HG03175 (cell line): ENCODE measurements at regions not wholly inside any gene's neighbourhood (a gene's known extent, or its start where the extent isn't known, plus 50 kb on each side); places are given as distances from the start of the nearest gene placed in this dataset.

Experiments
- ATAC-seq: cut with Tn5 transposase; IDR thresholded peaks from one replicate; pipeline ENCODE4 v1.9.1; 2021; ENCODE audit warnings: mild to moderate bottlenecking, moderate library complexity; ENCODE audit not compliant: unreplicated experiment

GRCh38 chr13:99027661-99028425, 50.0 kb upstream of the DOCK9 start:
- ATAC-seq = no peak

GRCh38 chr13:99028890-99029289, 51.0 kb upstream of the DOCK9 start:
- no peak for ATAC-seq

GRCh38 chr13:99029576-99029975, 51.7 kb upstream of the DOCK9 start:
- ATAC-seq = no peak

GRCh38 chr13:99030326-99030725, 52.5 kb upstream of the DOCK9 start:
- ATAC-seq = no peak

- ATAC-seq = no peak
Observed at GRCh38 chr13:99031832-99032231, 54.0 kb upstream of the DOCK9 start.

- no peak for ATAC-seq
Observed at GRCh38 chr13:99033814-99034213, 56.0 kb upstream of the DOCK9 start.

- ATAC-seq = no peak
Observed at GRCh38 chr13:99034333-99035085, 56.6 kb upstream of the DOCK9 start.

- ATAC-seq = no peak
Observed at GRCh38 chr13:99035715-99036114, 57.9 kb upstream of the DOCK9 start.

GRCh38 chr13:99037756-99038155, 59.9 kb upstream of the DOCK9 start:
- no peak for ATAC-seq

GRCh38 chr13:99039718-99040280, 61.9 kb upstream of the DOCK9 start:
- no peak for ATAC-seq

- ATAC-seq = no peak
Observed at GRCh38 chr13:99040536-99041131, 62.8 kb upstream of the DOCK9 start.

- ATAC-seq = no peak
Observed at GRCh38 chr13:99041337-99041736, 63.5 kb upstream of the DOCK9 start.

GRCh38 chr13:99041788-99042187, 63.9 kb upstream of the DOCK9 start:
- peak; percentile 62 for ATAC-seq

GRCh38 chr13:99042521-99043250, 64.8 kb upstream of the DOCK9 start:
- no peak for ATAC-seq

GRCh38 chr13:99043831-99044231, 66.0 kb upstream of the DOCK9 start:
- ATAC-seq = no peak

- ATAC-seq = no peak
Observed at GRCh38 chr13:99044764-99045163, 66.9 kb upstream of the DOCK9 start.

- no peak for ATAC-seq
Observed at GRCh38 chr13:99045396-99045795, 67.5 kb upstream of the DOCK9 start.

- no peak for ATAC-seq
Observed at GRCh38 chr13:99046851-99047250, 69.0 kb upstream of the DOCK9 start.

GRCh38 chr13:99050983-99051488, 73.2 kb upstream of the DOCK9 start:
- no peak for ATAC-seq

GRCh38 chr13:99051768-99052455, 74.0 kb upstream of the DOCK9 start:
- ATAC-seq = no peak
